ENCODE measurements at regions not wholly inside any gene's neighbourhood (a gene's known extent, or its start where the extent isn't known, plus 50 kb on each side); places are given as distances from the start of the nearest gene placed in this dataset.

- Histone ChIP-seq H3K9me3 (ENCODE audit: low read depth, low read length, poor library complexity, severe bottlenecking) (no peaks in the 10 kb centered on the region), H3K27me3 (replicated peaks; ENCODE audit: insufficient read depth, low read depth, low read length, poor library complexity) (no peaks in the 10 kb centered on the region), H3K36me3 (ENCODE audit: insufficient read depth, low read length, poor library complexity, severe bottlenecking) (no peaks in the 10 kb centered on the region), H3K4me3 (ENCODE audit: low read depth, low read length, poor library complexity, severe bottlenecking) (no peak overlapping the region), H3K27ac (ENCODE audit: low read depth, low read length, poor library complexity, severe bottlenecking) (no peak overlapping the region), H3K4me1 (ENCODE audit: insufficient read depth, low read length, poor library complexity, severe bottlenecking) (no peaks in the 10 kb centered on the region)
- TF ChIP-seq EZH2 (IDR thresholded peaks at IDR 0.05; ENCODE audit: borderline replicate concordance, low read depth, low read length, poor library complexity, severe bottlenecking) (no peak), CTCF (conservative IDR thresholded peaks at IDR 0.05; ENCODE audit: low read depth, low read length) (no peak)
- intact Hi-C loops (cut with micrococcal nuclease; ENCODE audit: unreplicated experiment) = no loop called here
- CTCF ChIA-PET = no interaction called here
- no TSS peak for BruUV-seq (replicated peaks)
- POLR2A ChIA-PET (ENCODE audit: low non-redundant PET) = no interaction called here
- DNase-seq (ENCODE audit: low spot score) = no peak
These were observed 99.9 kb upstream of the PLSCR4 start for GRCh38 chr3:146350852-146351251.

GRCh38 chr3:146345900-146346299 lies 95.0 kb upstream of the PLSCR4 start:
- DNase-seq (ENCODE audit: low spot score) = no peak
- no peaks in the 10 kb centered on the region for H3K4me1 ChIP-seq (ENCODE audit: insufficient read depth, low read length, poor library complexity, severe bottlenecking)
- ChIA-PET CTCF (no interaction called here), POLR2A (ENCODE audit: low non-redundant PET) (no interaction called here)
- no peaks in the 10 kb centered on the region for H3K27me3 ChIP-seq (replicated peaks; ENCODE audit: insufficient read depth, low read depth, low read length, poor library complexity)
- H3K4me3 ChIP-seq (ENCODE audit: low read depth, low read length, poor library complexity, severe bottlenecking) = no peak overlapping the region
- H3K27ac ChIP-seq (ENCODE audit: low read depth, low read length, poor library complexity, severe bottlenecking) = no peak overlapping the region
- TF ChIP-seq EZH2 (IDR thresholded peaks at IDR 0.05; ENCODE audit: borderline replicate concordance, low read depth, low read length, poor library complexity, severe bottlenecking) (no peak), CTCF (conservative IDR thresholded peaks at IDR 0.05; ENCODE audit: low read depth, low read length) (no peak)
- H3K9me3 ChIP-seq (ENCODE audit: low read depth, low read length, poor library complexity, severe bottlenecking) = no peaks in the 10 kb centered on the region
- intact Hi-C loops (cut with micrococcal nuclease; ENCODE audit: unreplicated experiment) = no loop called here
- no TSS peak for BruUV-seq (replicated peaks)
- no peaks in the 10 kb centered on the region for H3K36me3 ChIP-seq (ENCODE audit: insufficient read depth, low read length, poor library complexity, severe bottlenecking)

- Histone ChIP-seq H3K27ac (ENCODE audit: low read depth, low read length, poor library complexity, severe bottlenecking) (no peak overlapping the region), H3K27me3 (replicated peaks; ENCODE audit: insufficient read depth, low read depth, low read length, poor library complexity) (no peaks in the 10 kb centered on the region), H3K9me3 (ENCODE audit: low read depth, low read length, poor library complexity, severe bottlenecking) (no peaks in the 10 kb centered on the region), H3K4me1 (ENCODE audit: insufficient read depth, low read length, poor library complexity, severe bottlenecking) (no peaks in the 10 kb centered on the region), H3K4me3 (ENCODE audit: low read depth, low read length, poor library complexity, severe bottlenecking) (no peak overlapping the region), H3K36me3 (ENCODE audit: insufficient read depth, low read length, poor library complexity, severe bottlenecking) (no peaks in the 10 kb centered on the region)
- POLR2A ChIA-PET (ENCODE audit: low non-redundant PET) = no interaction called here
- no peak for DNase-seq (ENCODE audit: low spot score)
- no TSS peak for BruUV-seq (replicated peaks)
- no peak for TF ChIP-seq EZH2 (IDR thresholded peaks at IDR 0.05; ENCODE audit: borderline replicate concordance, low read depth, low read length, poor library complexity, severe bottlenecking)
- TF ChIP-seq CTCF (conservative IDR thresholded peaks at IDR 0.05; ENCODE audit: low read depth, low read length) = no peak
- CTCF ChIA-PET = no interaction called here
- intact Hi-C loops (cut with micrococcal nuclease; ENCODE audit: unreplicated experiment) = no loop called here
These were observed 92.6 kb upstream of the PLSCR4 start for GRCh38 chr3:146343551-146343950.
